Fibroblast of pulmonary artery (primary cell): ENCODE measurements at regions not wholly inside any gene's neighbourhood (a gene's known extent, or its start where the extent isn't known, plus 50 kb on each side); places are given as distances from the start of the nearest gene placed in this dataset.
A peak's percentile ranks its signal among the peaks of the same experiment; 100 is the strongest.

ENCODE experiments used
- DNase-seq: peaks from one replicate; pipeline ENCODE4 v3.0.0-alpha.2; 2010; ENCODE audit warnings: low read depth
- H3K4me3 ChIP-seq: replicated peaks from 2 replicates; pipeline ENCODE4 v1.5.1; 2011; ENCODE audit warnings: low read depth, mild to moderate bottlenecking, control low read depth, low read length, moderate library complexity
- TF ChIP-seq, protein P1 (sequence below): IDR thresholded peaks from 2 replicates; pipeline ENCODE4 v1.5.1; 2011; ENCODE audit warnings: mild to moderate bottlenecking, control low read depth, low read length, inconsistent platforms; ENCODE audit errors: missing control alignments

DNA sequence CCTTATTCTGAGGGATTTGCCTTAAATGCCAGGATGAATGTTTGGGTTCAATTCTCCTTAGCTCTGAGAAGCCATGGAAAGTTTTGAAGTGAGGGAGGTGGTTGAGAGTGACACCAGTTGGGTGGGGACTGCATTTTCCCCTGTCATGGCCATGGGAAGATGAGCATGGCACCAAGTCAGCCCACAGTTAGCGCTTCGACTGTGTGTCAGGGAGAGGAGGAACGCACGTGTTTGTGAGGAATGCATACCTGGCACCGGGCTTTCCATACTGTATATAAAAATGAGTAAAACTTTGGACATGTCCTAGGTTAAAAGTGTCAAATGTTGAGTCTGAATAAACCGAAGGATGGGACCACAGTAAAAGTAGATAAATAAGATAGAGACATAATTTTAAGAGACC lies 187.5 kb upstream of the KL start:
- DNase-seq: no peak
- TF ChIP-seq, protein P1, sequence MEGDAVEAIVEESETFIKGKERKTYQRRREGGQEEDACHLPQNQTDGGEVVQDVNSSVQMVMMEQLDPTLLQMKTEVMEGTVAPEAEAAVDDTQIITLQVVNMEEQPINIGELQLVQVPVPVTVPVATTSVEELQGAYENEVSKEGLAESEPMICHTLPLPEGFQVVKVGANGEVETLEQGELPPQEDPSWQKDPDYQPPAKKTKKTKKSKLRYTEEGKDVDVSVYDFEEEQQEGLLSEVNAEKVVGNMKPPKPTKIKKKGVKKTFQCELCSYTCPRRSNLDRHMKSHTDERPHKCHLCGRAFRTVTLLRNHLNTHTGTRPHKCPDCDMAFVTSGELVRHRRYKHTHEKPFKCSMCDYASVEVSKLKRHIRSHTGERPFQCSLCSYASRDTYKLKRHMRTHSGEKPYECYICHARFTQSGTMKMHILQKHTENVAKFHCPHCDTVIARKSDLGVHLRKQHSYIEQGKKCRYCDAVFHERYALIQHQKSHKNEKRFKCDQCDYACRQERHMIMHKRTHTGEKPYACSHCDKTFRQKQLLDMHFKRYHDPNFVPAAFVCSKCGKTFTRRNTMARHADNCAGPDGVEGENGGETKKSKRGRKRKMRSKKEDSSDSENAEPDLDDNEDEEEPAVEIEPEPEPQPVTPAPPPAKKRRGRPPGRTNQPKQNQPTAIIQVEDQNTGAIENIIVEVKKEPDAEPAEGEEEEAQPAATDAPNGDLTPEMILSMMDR: no peak
- no peak overlapping the region for H3K4me3 ChIP-seq

DNA sequence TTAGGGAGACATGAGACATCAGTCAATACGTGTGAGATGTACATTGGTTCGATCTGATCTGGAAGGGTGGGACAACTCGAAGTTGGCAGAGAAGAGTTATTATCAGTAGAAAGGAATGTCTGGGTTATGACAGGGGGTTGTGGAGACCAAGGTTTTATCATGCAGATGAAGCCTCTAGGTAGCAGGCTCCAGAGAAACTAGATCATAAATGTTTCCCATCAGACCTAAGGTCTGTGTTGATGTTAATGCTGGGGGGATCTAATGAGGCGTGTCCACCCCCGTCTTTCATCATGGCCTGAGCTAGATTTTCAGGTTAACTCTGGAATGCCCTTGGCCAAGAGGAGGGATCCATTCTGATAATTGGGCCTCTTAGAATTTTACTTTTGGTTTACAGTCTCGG lies 187.0 kb upstream of the KL start:
- H3K4me3 ChIP-seq: no peak overlapping the region
- TF ChIP-seq, protein P1: no peak

DNA sequence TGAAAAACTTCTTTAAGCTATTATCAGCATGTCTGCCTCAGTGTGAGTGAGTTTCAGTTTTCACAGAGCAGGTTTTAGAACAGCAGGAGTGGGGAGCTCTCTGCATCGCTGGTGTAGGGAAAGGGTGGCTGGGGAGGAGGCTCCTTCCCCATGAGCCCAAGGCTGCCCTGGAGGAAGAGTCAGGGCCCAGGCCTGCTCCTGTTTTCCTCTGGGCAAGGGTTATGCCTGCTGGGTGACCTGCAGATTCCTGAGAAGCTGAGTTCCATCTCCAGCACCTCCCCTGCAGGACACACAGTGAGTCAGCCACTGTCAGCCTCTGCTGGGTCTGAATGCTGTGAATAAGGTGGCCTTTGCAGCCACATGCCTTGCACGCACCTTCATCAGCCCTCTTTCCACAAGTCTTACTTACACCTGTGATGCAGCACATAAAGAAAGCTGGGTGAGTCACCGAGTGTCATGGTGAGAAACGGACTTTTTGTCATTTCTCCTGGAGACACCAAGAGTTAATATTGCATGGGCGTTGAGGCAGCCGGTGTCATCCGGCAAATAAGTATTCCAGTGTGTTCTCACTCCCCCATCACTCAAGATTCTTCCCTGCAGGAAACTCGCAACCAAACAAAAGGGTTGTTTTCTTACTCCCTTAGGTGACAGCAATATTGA lies 186.4 kb upstream of the KL start:
- DNase-seq: peak; percentile 21
- TF ChIP-seq, protein P1: no peak

More for the DNA sequence above, 187.0 kb upstream of the KL start:
- DNase-seq: no peak

DNA sequence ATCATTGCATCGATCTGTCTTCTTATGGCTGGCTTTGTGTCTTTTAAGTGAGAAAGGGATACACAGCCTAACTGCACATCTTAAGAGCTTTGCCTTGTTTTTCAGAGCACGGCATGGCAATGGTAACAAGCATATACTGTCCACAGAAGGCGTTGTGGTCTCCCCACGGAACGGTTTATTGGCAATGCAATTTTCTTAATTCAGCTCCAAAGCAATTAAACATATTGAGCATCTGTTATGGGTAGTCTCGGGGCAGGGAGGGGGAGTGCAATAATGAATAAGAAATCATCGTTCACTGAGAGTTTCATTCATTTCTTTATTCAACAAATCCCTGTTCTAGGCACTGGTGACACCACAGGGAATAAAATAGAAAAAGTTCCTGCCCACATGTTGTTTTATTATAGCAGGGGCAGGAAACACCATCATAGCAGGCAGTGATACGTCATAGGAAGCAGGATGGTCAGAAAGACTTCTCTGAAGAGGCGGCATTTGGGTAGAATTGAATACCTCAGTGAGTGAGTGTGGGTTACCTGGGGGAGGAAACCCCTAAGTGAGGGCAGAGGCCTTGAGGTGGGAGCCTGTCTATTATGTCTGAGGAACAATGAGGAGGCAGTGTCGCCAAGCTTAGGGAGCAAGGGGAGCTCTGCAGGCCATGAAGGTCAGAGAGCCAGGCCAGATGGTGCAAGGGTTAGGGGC lies 185.7 kb upstream of the KL start:
- no peak overlapping the region for H3K4me3 ChIP-seq
- no peak for DNase-seq
- TF ChIP-seq, protein P1: no peak

More for the DNA sequence above, 186.4 kb upstream of the KL start:
- no peak overlapping the region for H3K4me3 ChIP-seq

DNA sequence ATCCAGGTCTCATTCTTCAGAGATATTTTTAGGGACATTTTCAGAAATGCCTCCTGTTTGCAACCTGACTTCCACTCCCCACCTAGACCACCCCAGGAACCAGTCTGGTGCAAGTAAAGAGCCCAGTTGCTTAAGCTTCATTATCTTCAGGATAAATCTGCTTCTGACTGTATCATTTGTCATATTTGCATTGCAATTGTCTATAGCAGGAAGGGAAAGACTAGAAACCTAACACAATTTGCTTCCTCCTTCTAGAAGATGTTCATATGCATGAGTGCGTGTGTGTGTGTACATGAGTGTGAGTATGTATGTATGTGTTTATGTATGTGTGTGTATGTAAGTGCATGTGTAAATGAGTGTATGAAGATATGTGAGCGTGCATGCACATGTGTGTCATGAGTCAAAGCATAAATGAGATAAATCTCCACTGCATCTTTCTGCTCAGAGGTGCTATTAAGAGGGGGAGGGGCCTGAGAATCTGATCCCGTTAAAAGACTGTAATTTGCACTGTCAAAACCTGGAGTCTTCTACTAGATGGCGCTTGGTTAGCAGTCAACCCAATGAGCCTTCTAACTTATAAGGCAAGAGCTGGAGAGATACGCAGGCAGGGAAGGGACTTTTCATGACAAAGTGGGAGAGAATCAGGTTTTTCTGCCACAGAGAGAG lies 178.8 kb upstream of the KL start:
- DNase-seq: no peak
- TF ChIP-seq, protein P1: no peak
- H3K4me3 ChIP-seq: no peak overlapping the region

DNA sequence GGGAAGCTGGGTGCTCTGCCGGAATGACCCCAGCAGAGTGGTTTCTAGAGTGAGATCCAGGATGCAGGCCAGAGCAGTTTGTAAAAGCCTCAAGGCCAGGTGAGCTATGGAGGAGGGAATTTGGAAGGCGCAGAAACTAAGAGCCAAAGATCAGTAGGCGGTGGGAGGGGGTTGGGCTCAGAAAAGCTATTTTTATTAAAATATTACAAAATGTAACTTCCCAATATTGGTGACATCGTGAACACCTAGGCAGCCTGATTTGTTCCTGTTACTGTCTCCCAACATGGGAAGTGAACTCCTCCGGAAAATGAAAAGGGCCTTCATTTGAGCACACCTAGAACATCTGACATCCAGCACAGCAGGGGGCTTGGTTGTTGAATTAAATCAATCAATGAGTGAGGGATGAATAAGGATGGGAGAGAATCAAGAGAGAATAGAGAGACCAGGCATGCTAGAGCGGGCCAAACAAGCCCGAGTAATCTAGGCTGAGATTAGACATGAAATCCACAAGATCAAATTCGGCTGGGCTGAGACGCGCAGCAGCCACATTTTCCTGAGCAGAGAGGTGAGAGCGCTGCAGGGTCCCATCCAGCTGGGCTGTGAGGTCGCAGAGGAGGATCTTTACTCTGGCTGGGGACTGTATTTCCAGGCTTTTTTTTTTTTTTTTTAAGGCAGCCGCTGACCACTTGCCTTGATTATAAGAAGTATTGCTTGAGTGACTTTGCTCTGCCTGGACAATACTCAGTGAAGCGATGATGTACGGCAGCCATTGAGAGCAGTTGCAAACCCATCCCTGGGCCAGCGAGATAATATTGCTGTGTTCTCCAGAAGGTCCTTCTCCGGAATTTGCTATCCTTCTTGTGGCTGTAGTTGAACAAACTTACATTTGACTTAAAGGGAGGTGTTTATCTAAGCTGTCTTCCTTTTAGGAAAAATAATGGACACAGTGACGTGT lies 178.0 kb upstream of the KL start:
- H3K4me3 ChIP-seq: no peak overlapping the region
- TF ChIP-seq, protein P1: no peak
- DNase-seq: no peak
